Brain microvascular endothelial cell (primary cell): ENCODE measurements at regions not wholly inside any gene's neighbourhood (a gene's known extent, or its start where the extent isn't known, plus 50 kb on each side); places are given as distances from the start of the nearest gene placed in this dataset.
"Not testable (repeated sequence)": the region's sequence is repeated elsewhere in the genome, so short reads cannot be mapped to it uniquely, and the experiment has no call there.

Experiments used
- DNase-seq: peaks from one replicate; pipeline ENCODE4 v3.0.0-alpha.2; 2020
- H3K27ac ChIP-seq: fragments of 250-450 bp; sonication (Bioruptor Pico); 2 replicates; pipeline ENCODE4 v1.5.1; 2020; ENCODE audit warnings: mild to moderate bottlenecking, moderate library complexity
- H3K27me3 ChIP-seq: fragments of 250-450 bp; sonication (Bioruptor Pico); replicated peaks from 2 replicates; pipeline ENCODE4 v1.5.1; 2020; ENCODE audit warnings: mild to moderate bottlenecking
- H3K36me3 ChIP-seq: fragments of 250-450 bp; sonication (Bioruptor Pico); replicated peaks from 2 replicates; pipeline ENCODE4 v1.5.1; 2020; ENCODE audit warnings: mild to moderate bottlenecking
- H3K4me3 ChIP-seq: 2 replicates; pipeline ENCODE4 v1.5.1; 2011; ENCODE audit warnings: low read depth, mild to moderate bottlenecking, control low read depth, low read length, moderate library complexity
- CTCF ChIP-seq: IDR thresholded peaks from 2 replicates; pipeline ENCODE4 v1.5.1; 2011; ENCODE audit warnings: low read depth, mild to moderate bottlenecking, moderate library complexity, low read length, control low read depth, inconsistent platforms; ENCODE audit errors: missing control alignments
- in situ Hi-C: cut with HindIII; loops from 2 replicates; pipeline ENCODE4 v1.10.0; 2017; ENCODE audit warnings: low sequenced_read_pairs, low pct_ligation_motif_present

- Histone ChIP-seq H3K27me3 (no peaks in the 10 kb centered on the region), H3K36me3 (no peaks in the 10 kb centered on the region), H3K4me3 (no peak overlapping the region), H3K27ac (no peak overlapping the region)
- TF ChIP-seq CTCF: no peak
- DNase-seq: no peak
- in situ Hi-C loops: no loop called here
Measured at GRCh38 chr6:135608031-135608430, 110.5 kb upstream of the AHI1 start.

- H3K36me3 ChIP-seq, H3K27me3 ChIP-seq, DNase-seq, in situ Hi-C loops, H3K4me3 ChIP-seq, H3K27ac ChIP-seq: not testable (repeated sequence)
Measured at GRCh38 chr6:135610192-135610591, 112.7 kb upstream of the AHI1 start.

- Histone ChIP-seq H3K36me3 (no peaks in the 10 kb centered on the region), H3K27ac (no peak overlapping the region), H3K4me3 (no peak overlapping the region), H3K27me3 (no peaks in the 10 kb centered on the region)
- in situ Hi-C loops: no loop called here
- no peak for DNase-seq
- no peak for TF ChIP-seq CTCF
Measured at GRCh38 chr6:135616655-135617054, 119.1 kb upstream of the AHI1 start.

- no peak overlapping the region for H3K4me3 ChIP-seq
- H3K27ac ChIP-seq: no peak overlapping the region
- no peak for DNase-seq
- H3K36me3 ChIP-seq: no peaks in the 10 kb centered on the region
- no peaks in the 10 kb centered on the region for H3K27me3 ChIP-seq
- in situ Hi-C loops: no loop called here
- no peak for TF ChIP-seq CTCF
Measured at GRCh38 chr6:135617222-135617621, 119.7 kb upstream of the AHI1 start.

GRCh38 chr6:135622081-135622480 is 124.5 kb upstream of the AHI1 start:
- no peak for TF ChIP-seq CTCF
- no peaks in the 10 kb centered on the region for H3K36me3 ChIP-seq
- H3K27ac ChIP-seq: no peak overlapping the region
- H3K4me3 ChIP-seq: no peak overlapping the region
- H3K27me3 ChIP-seq: no peaks in the 10 kb centered on the region
- no peak for DNase-seq
- in situ Hi-C loops: no loop called here

GRCh38 chr6:135623979-135624378 is 126.4 kb upstream of the AHI1 start:
- Histone ChIP-seq H3K36me3 (no peaks in the 10 kb centered on the region), H3K27ac (no peak overlapping the region), H3K4me3 (no peak overlapping the region), H3K27me3 (no peaks in the 10 kb centered on the region)
- no peak for DNase-seq
- in situ Hi-C loops: no loop called here
- TF ChIP-seq CTCF: no peak
